ENCODE measurements at regions not wholly inside any gene's neighbourhood (a gene's known extent, or its start where the extent isn't known, plus 50 kb on each side); places are given as distances from the start of the nearest gene placed in this dataset.

DNA sequence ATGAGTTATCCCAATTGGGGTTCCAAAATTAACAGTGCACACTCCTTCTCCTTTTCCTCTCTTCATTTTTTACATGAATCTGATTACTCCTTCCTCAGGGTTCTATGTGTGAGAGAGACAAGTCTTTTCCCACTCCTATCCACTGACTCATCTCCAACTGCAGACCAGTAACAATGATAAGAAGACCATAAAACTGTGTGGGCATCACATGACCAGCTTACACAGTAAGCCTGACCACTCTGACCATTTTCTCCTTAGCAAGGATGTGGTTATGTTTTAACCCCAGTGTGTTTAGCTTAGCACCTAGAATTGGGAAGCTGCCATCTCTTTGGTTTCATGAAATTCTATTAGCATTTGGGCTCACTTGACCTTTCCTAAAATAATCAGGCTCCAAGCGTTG is 145.0 kb upstream of the CALCR start:
- Histone ChIP-seq H2BK20ac (ENCODE audit: low read depth, low read length, poor library complexity, severe bottlenecking) (no peak overlapping the region), H3K23me2 (ENCODE audit: insufficient read length, low read depth, low read length, poor library complexity, severe bottlenecking) (no peaks in the 10 kb centered on the region), H3K18ac (ENCODE audit: insufficient read length, low read depth, low read length) (no peak overlapping the region), H2BK5ac (ENCODE audit: insufficient read length, low read length) (no peak overlapping the region), H4K20me1 (ENCODE audit: control insufficient read depth, insufficient read depth, insufficient read length) (no peaks in the 10 kb centered on the region), H3K23ac (ENCODE audit: insufficient read length, low read depth, low read length) (no peak overlapping the region), H3K4ac (ENCODE audit: low read depth, low read length) (no peak overlapping the region), H3K79me2 (ENCODE audit: insufficient read depth, low read length) (no peaks in the 10 kb centered on the region), H3K4me2 (ENCODE audit: insufficient read depth, insufficient read length, low read length) (no peak overlapping the region), H2AFZ (ENCODE audit: low read length) (no peak overlapping the region), H4K91ac (ENCODE audit: insufficient read length, low read depth, low read length) (no peak overlapping the region), H3K27ac (ENCODE audit: insufficient read length, low read depth, low read length) (no peak overlapping the region), H3K9me3 (ENCODE audit: control insufficient read depth, low read depth, low read length) (no peaks in the 10 kb centered on the region), H2BK12ac (ENCODE audit: insufficient read length, low read depth, low read length) (no peak overlapping the region), H3K56ac (ENCODE audit: insufficient read length, low read depth, low read length) (no peak overlapping the region), H2AK5ac (ENCODE audit: insufficient read length, low read length) (no peak overlapping the region), H2BK120ac (ENCODE audit: low read depth, low read length, poor library complexity, severe bottlenecking) (no peak overlapping the region), H3K4me1 (ENCODE audit: insufficient read depth, low read length) (no peaks in the 10 kb centered on the region), H4K8ac (replicated peaks; ENCODE audit: insufficient read length, low read depth, low read length) (no peak overlapping the region), H2BK15ac (ENCODE audit: low read depth, low read length) (no peak overlapping the region), H3K9ac (ENCODE audit: extremely low read depth, insufficient read length, low read length) (no peak overlapping the region), H4K5ac (ENCODE audit: insufficient read length, low read depth, low read length) (no peak overlapping the region), H3T11ph (ENCODE audit: low read length) (no peak overlapping the region), H3K79me1 (ENCODE audit: insufficient read depth, low read depth, low read length, poor library complexity, severe bottlenecking) (no peaks in the 10 kb centered on the region), H3K27me3 (ENCODE audit: insufficient read depth, low read length) (no peaks in the 10 kb centered on the region), H3K14ac (ENCODE audit: insufficient read depth, low read length) (no peak overlapping the region)
- Mint-ChIP-seq H3K9me3 (no peaks in the 10 kb centered on the region), H3K4me1 (peaks cover 5 to 6% of the 10 kb centered on the region in 2 experiments; a peak in 3 of 4 replicates), H3K27me3 (ENCODE audit: low read depth) (no peaks in the 10 kb centered on the region), H3K4me3 (no peak overlapping the region), H3K27ac (no peak overlapping the region; a peak in 1 of 7 replicates), H3K36me3 (ENCODE audit: insufficient read depth in 1 of 3, low read depth in 3 of 3) (no peaks in the 10 kb centered on the region)
- TF ChIP-seq, protein P1, sequence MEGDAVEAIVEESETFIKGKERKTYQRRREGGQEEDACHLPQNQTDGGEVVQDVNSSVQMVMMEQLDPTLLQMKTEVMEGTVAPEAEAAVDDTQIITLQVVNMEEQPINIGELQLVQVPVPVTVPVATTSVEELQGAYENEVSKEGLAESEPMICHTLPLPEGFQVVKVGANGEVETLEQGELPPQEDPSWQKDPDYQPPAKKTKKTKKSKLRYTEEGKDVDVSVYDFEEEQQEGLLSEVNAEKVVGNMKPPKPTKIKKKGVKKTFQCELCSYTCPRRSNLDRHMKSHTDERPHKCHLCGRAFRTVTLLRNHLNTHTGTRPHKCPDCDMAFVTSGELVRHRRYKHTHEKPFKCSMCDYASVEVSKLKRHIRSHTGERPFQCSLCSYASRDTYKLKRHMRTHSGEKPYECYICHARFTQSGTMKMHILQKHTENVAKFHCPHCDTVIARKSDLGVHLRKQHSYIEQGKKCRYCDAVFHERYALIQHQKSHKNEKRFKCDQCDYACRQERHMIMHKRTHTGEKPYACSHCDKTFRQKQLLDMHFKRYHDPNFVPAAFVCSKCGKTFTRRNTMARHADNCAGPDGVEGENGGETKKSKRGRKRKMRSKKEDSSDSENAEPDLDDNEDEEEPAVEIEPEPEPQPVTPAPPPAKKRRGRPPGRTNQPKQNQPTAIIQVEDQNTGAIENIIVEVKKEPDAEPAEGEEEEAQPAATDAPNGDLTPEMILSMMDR (conservative IDR thresholded peaks at IDR 0.05): no peak
- no peak for DNase-seq
- no CpG with 5 or more reads among the region's 1 CpG for WGBS (ENCODE audit: extremely low coverage, insufficient read length, low lambda C conversion rate)

All from H9 (cell line).